ENCODE measurements at regions not wholly inside any gene's neighbourhood (a gene's known extent, or its start where the extent isn't known, plus 50 kb on each side); places are given as distances from the start of the nearest gene placed in this dataset.

DNA sequence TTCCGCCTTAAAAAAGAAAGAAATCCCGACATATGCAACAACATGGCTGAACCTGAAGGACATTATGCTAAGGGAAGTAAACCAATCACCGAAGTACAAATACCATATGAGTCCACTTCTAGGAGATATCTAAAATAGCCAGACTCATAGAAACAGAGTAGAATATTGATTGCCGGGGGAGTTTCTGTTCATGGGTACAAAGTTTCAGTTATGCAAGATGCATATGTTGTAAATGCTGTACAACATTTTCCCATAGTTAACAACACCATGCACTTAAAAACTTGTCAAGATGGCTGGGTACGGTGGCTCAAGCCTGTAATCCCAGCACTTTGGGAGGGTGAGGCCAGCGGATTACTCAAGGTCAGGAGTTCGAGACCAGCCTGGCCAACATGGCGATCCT is 251.5 kb upstream of the EEF2KMT start:
- Histone ChIP-seq H3K4me2 (ENCODE audit: low read depth, low read length, poor library complexity, severe bottlenecking) (no peak overlapping the region), H3K27ac (ENCODE audit: low read depth, low read length) (no peak overlapping the region), H3K4me3 (ENCODE audit: insufficient read depth, low read length, poor library complexity, severe bottlenecking) (no peak overlapping the region), H3K9ac (ENCODE audit: low read length) (no peak overlapping the region), H3K79me2 (ENCODE audit: insufficient read depth, low read length) (no peaks in the 10 kb centered on the region), H3K9me3 (ENCODE audit: insufficient read depth, low read length) (no peaks in the 10 kb centered on the region), H3K36me3 (ENCODE audit: low read length) (no peaks in the 10 kb centered on the region), H3K9me2 (replicated peaks; ENCODE audit: insufficient read depth, low read length) (no peaks in the 10 kb centered on the region), H3K27me3 (ENCODE audit: low read length) (no peaks in the 10 kb centered on the region), H4K20me1 (ENCODE audit: low read depth, low read length) (no peaks in the 10 kb centered on the region), H2AFZ (ENCODE audit: low read depth, low read length, severe bottlenecking) (no peak overlapping the region), H3F3A (ENCODE audit: insufficient read depth) (no peaks in the 10 kb centered on the region)
- no peak for TF ChIP-seq EZH2phosphoT487 (conservative IDR thresholded peaks at IDR 0.05; ENCODE audit: low read length)
- no peak for TF ChIP-seq CTCF (IDR thresholded peaks at IDR 0.05; ENCODE audit: insufficient read depth, low read length, poor library complexity, severe bottlenecking)

GRCh38 chr16:5347561-5347960 is 250.0 kb upstream of the EEF2KMT start:
- Histone ChIP-seq H2AFZ (ENCODE audit: low read depth, low read length, severe bottlenecking) (no peak overlapping the region), H3K9me3 (ENCODE audit: insufficient read depth, low read length) (no peaks in the 10 kb centered on the region), H3K79me2 (ENCODE audit: insufficient read depth, low read length) (no peaks in the 10 kb centered on the region), H3K36me3 (ENCODE audit: low read length) (no peaks in the 10 kb centered on the region), H3K27ac (ENCODE audit: low read depth, low read length) (no peak overlapping the region), H3F3A (ENCODE audit: insufficient read depth) (no peaks in the 10 kb centered on the region), H3K9ac (ENCODE audit: low read length) (no peak overlapping the region), H3K4me3 (ENCODE audit: insufficient read depth, low read length, poor library complexity, severe bottlenecking) (no peak overlapping the region), H3K27me3 (ENCODE audit: low read length) (no peaks in the 10 kb centered on the region), H4K20me1 (ENCODE audit: low read depth, low read length) (no peaks in the 10 kb centered on the region), H3K9me2 (replicated peaks; ENCODE audit: insufficient read depth, low read length) (no peaks in the 10 kb centered on the region), H3K4me2 (ENCODE audit: low read depth, low read length, poor library complexity, severe bottlenecking) (no peak overlapping the region)
- TF ChIP-seq EZH2phosphoT487 (conservative IDR thresholded peaks at IDR 0.05; ENCODE audit: low read length) = no peak
- no peak for TF ChIP-seq CTCF (IDR thresholded peaks at IDR 0.05; ENCODE audit: insufficient read depth, low read length, poor library complexity, severe bottlenecking)

- H3K9me3 ChIP-seq (ENCODE audit: insufficient read depth, low read length) = no peaks in the 10 kb centered on the region
- no peak for TF ChIP-seq CTCF (IDR thresholded peaks at IDR 0.05; ENCODE audit: insufficient read depth, low read length, poor library complexity, severe bottlenecking)
- no peak for TF ChIP-seq EZH2phosphoT487 (conservative IDR thresholded peaks at IDR 0.05; ENCODE audit: low read length)
- no peak overlapping the region for H3K27ac ChIP-seq (ENCODE audit: low read depth, low read length)
- H3K79me2 ChIP-seq (ENCODE audit: insufficient read depth, low read length) = no peaks in the 10 kb centered on the region
- no peak overlapping the region for H3K4me3 ChIP-seq (ENCODE audit: insufficient read depth, low read length, poor library complexity, severe bottlenecking)
- no peaks in the 10 kb centered on the region for H3F3A ChIP-seq (ENCODE audit: insufficient read depth)
- no peaks in the 10 kb centered on the region for H3K9me2 ChIP-seq (replicated peaks; ENCODE audit: insufficient read depth, low read length)
- H3K4me2 ChIP-seq (ENCODE audit: low read depth, low read length, poor library complexity, severe bottlenecking) = no peak overlapping the region
- H3K27me3 ChIP-seq (ENCODE audit: low read length) = no peaks in the 10 kb centered on the region
- no peak overlapping the region for H2AFZ ChIP-seq (ENCODE audit: low read depth, low read length, severe bottlenecking)
- no peaks in the 10 kb centered on the region for H4K20me1 ChIP-seq (ENCODE audit: low read depth, low read length)
- H3K36me3 ChIP-seq (ENCODE audit: low read length) = no peaks in the 10 kb centered on the region
- no peak overlapping the region for H3K9ac ChIP-seq (ENCODE audit: low read length)
Observed at GRCh38 chr16:5336941-5337340, 239.3 kb upstream of the EEF2KMT start.

- no peak overlapping the region for H3K27ac ChIP-seq (ENCODE audit: low read depth, low read length)
- H3K4me2 ChIP-seq (ENCODE audit: low read depth, low read length, poor library complexity, severe bottlenecking) = no peak overlapping the region
- no peak overlapping the region for H2AFZ ChIP-seq (ENCODE audit: low read depth, low read length, severe bottlenecking)
- H3K79me2 ChIP-seq (ENCODE audit: insufficient read depth, low read length) = no peaks in the 10 kb centered on the region
- no peak for TF ChIP-seq CTCF (IDR thresholded peaks at IDR 0.05; ENCODE audit: insufficient read depth, low read length, poor library complexity, severe bottlenecking)
- H3K36me3 ChIP-seq (ENCODE audit: low read length) = no peaks in the 10 kb centered on the region
- H3F3A ChIP-seq (ENCODE audit: insufficient read depth) = no peaks in the 10 kb centered on the region
- H4K20me1 ChIP-seq (ENCODE audit: low read depth, low read length) = no peaks in the 10 kb centered on the region
- no peaks in the 10 kb centered on the region for H3K9me2 ChIP-seq (replicated peaks; ENCODE audit: insufficient read depth, low read length)
- no peaks in the 10 kb centered on the region for H3K9me3 ChIP-seq (ENCODE audit: insufficient read depth, low read length)
- H3K9ac ChIP-seq (ENCODE audit: low read length) = no peak overlapping the region
- H3K4me3 ChIP-seq (ENCODE audit: insufficient read depth, low read length, poor library complexity, severe bottlenecking) = no peak overlapping the region
- no peaks in the 10 kb centered on the region for H3K27me3 ChIP-seq (ENCODE audit: low read length)
Observed at GRCh38 chr16:5333991-5334390, 236.4 kb upstream of the EEF2KMT start.

Data from SU-DHL-6 (cell line).